Ovary (tissue), 7 donors: ENCODE measurements at regions not wholly inside any gene's neighbourhood (a gene's known extent, or its start where the extent isn't known, plus 50 kb on each side); places are given as distances from the start of the nearest gene placed in this dataset.

ENCODE experiments used
- DNase-seq, 5 donors: peaks; one replicate each; pipeline ENCODE4 v3.0.0-alpha.2; 2019 to 2020
- H3K27ac ChIP-seq, 2 donors: fragments of 200-600 bp; one replicate each; pipeline versions ENCODE4 v1.5.1 to v1.8.0; 2019 to 2022
- H3K27me3 ChIP-seq: fragments of 200-600 bp; one replicate; pipeline ENCODE4 v1.8.0; 2022
- H3K36me3 ChIP-seq: fragments of 200-600 bp; sonication (generic); one replicate; pipeline ENCODE4 v1.5.1; 2019
- H3K4me1 ChIP-seq: one replicate; pipeline ENCODE4 v1.8.1; 2013; ENCODE audit warnings: mild to moderate bottlenecking, moderate library complexity; ENCODE audit not compliant: insufficient read depth
- H3K4me3 ChIP-seq: fragments of 200-600 bp; sonication (generic); one replicate; pipeline ENCODE4 v1.5.1; 2017
- H3K9me3 ChIP-seq, 2 donors: fragments of 200-600 bp in 1 of 2; sonication (generic) in 1 of 2; one replicate each; pipeline versions ENCODE4 v1.5.1 to v1.8.1; 2013 to 2019; ENCODE audit warnings: mild to moderate bottlenecking in 1 of 2, moderate library complexity in 1 of 2
- EP300 ChIP-seq: sonication (generic); formaldehyde crosslinking; IDR thresholded peaks from one replicate; pipeline ENCODE4 v1.6.1; 2017; ENCODE audit warnings: antibody characterized with exemption
- POLR2A ChIP-seq: fragments of 450-650 bp; IDR thresholded peaks from one replicate; pipeline ENCODE4 v1.6.1; 2017; ENCODE audit warnings: antibody characterized with exemption, mild to moderate bottlenecking, moderate library complexity
- WGBS, 3 donors: extraction: QIAGEN DNeasy Blood & Tissue Kit in 1 of 3; methylation state at CpG; one replicate each; pipeline versions ENCODE4 v1.1.5 to v1.1.7; 2013 to 2017; 5-methylcytosine and 5-hydroxymethylcytosine counted together
- intact Hi-C, 4 donors: fragments of 100-400 bp; cut with DNase I; formaldehyde crosslinking; loops; one replicate each; pipeline versions ENCODE4 v1.11.0 to v1.15.1; 2022 to 2023
- TF ChIP-seq, protein P1 (sequence below), 3 donors: fragments of 450-650 bp in 2 of 3; fragments of 200-600 bp in 1 of 3; IDR thresholded peaks; one replicate each; pipeline versions ENCODE4 v1.5.1 to v1.8.0; 2016 to 2022; ENCODE audit warnings: antibody characterized with exemption in 3 of 3, mild to moderate bottlenecking in 1 of 3
- donor health status: DM: no; HTN: no; CAD: no; lungs with moderate emphysema.
- donor health status: DM: no; HTN: no; CAD: no.
- donor health status: Bipolar disorder and iron deficiency.
- donor health status: DM: no; HTN: no; CAD: no.
- donor health status: DM: yes; HTN: yes; CAD: no.

DNA sequence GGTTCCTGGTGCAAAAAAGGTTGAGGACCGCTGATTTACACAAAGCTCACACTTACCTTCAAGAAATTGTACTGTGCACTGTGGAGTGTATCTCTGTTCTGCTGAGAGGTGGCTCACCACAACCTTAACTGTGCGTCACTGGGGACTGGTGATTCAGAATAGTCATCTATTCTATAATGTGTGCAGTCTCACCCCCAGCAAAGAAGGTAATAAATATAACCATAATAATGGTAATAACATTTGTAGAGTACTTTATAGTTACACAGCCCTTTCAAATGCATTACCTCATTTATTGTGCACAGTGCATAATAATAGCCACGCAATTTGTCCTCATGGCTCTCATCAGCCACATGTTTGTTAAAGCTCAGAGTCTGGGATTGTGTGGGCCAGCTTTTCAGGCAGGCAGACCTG lies 59.4 kb upstream of the DUSP10 start:
- Histone ChIP-seq H3K27ac (no peak overlapping the region), H3K4me3 (no peak overlapping the region)

GRCh38 chr1:221800831-221801230 lies 58.9 kb upstream of the DUSP10 start:
- H3K4me1 ChIP-seq, result no peaks in the 10 kb centered on the region
- 79 to 80% (median 79%) methylated on average over 3 of the region's 3 CpGs for WGBS, 3 donors
- no peaks in the 10 kb centered on the region for H3K27me3 ChIP-seq
- no peak overlapping the region for H3K27ac ChIP-seq
- H3K9me3 ChIP-seq, result no peaks in the 10 kb centered on the region
- no peaks in the 10 kb centered on the region for H3K36me3 ChIP-seq
- intact Hi-C loops, result no loop called here
- no peak overlapping the region for H3K4me3 ChIP-seq
- TF ChIP-seq POLR2A (no peak), EP300 (no peak)
- TF ChIP-seq, protein P1, sequence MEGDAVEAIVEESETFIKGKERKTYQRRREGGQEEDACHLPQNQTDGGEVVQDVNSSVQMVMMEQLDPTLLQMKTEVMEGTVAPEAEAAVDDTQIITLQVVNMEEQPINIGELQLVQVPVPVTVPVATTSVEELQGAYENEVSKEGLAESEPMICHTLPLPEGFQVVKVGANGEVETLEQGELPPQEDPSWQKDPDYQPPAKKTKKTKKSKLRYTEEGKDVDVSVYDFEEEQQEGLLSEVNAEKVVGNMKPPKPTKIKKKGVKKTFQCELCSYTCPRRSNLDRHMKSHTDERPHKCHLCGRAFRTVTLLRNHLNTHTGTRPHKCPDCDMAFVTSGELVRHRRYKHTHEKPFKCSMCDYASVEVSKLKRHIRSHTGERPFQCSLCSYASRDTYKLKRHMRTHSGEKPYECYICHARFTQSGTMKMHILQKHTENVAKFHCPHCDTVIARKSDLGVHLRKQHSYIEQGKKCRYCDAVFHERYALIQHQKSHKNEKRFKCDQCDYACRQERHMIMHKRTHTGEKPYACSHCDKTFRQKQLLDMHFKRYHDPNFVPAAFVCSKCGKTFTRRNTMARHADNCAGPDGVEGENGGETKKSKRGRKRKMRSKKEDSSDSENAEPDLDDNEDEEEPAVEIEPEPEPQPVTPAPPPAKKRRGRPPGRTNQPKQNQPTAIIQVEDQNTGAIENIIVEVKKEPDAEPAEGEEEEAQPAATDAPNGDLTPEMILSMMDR (IDR thresholded peaks at IDR 0.05), result no peak
- no peak for DNase-seq

More for the DNA sequence above, 59.4 kb upstream of the DUSP10 start:
- intact Hi-C loops, result no loop called here
- Histone ChIP-seq H3K36me3 (no peaks in the 10 kb centered on the region), H3K27me3 (no peaks in the 10 kb centered on the region), H3K4me1 (no peaks in the 10 kb centered on the region), H3K9me3 (no peaks in the 10 kb centered on the region)
- no peak for DNase-seq
- TF ChIP-seq, protein P1 (IDR thresholded peaks at IDR 0.05), result no peak
- TF ChIP-seq POLR2A (no peak), EP300 (no peak)
- WGBS, 3 donors, result 90 to 96% (median 90%) methylated on average over 3 of the region's 3 CpGs

GRCh38 chr1:221797506-221797905 lies 55.6 kb upstream of the DUSP10 start:
- no peak overlapping the region for H3K4me3 ChIP-seq
- H3K4me1 ChIP-seq, result no peaks in the 10 kb centered on the region
- H3K27ac ChIP-seq, result no peak overlapping the region
- TF ChIP-seq EP300, result no peak
- TF ChIP-seq POLR2A, result no peak
- TF ChIP-seq, protein P1 (IDR thresholded peaks at IDR 0.05), result no peak
- no peaks in the 10 kb centered on the region for H3K27me3 ChIP-seq
- no peaks in the 10 kb centered on the region for H3K9me3 ChIP-seq
- intact Hi-C loops, result no loop called here
- no peaks in the 10 kb centered on the region for H3K36me3 ChIP-seq
- DNase-seq, result no peak

- no peaks in the 10 kb centered on the region for H3K4me1 ChIP-seq
- TF ChIP-seq, protein P1 (IDR thresholded peaks at IDR 0.05), result no peak
- TF ChIP-seq EP300, result no peak
- TF ChIP-seq POLR2A, result no peak
- no peak overlapping the region for H3K4me3 ChIP-seq
- DNase-seq, result no peak
- no peak overlapping the region for H3K27ac ChIP-seq
- 30 to 52% (median 36%) methylated on average over 2 of the region's 2 CpGs for WGBS, 3 donors
- no peaks in the 10 kb centered on the region for H3K36me3 ChIP-seq
- intact Hi-C loops, result no loop called here
- H3K27me3 ChIP-seq, result no peaks in the 10 kb centered on the region
- H3K9me3 ChIP-seq, result no peaks in the 10 kb centered on the region
Observed at GRCh38 chr1:221796700-221797099, 54.8 kb upstream of the DUSP10 start.

DNA sequence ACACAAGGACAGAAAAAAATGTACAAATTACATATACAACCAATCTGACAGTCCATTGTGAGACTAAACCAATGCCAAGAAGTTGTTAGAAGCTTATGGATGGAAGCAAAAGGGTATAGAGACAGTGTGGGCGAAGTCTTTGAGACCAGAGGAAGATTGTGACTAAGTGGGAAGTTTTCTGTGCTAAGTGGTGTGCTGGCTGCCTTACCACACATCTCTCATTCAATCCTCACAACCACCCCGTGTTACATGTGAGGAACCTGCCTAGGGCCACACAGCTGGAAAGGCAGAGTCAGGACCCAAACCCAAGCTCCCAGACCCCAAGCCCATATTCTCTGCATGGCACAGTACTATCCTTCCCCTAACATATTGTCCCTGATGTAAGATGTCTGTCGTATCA lies 53.5 kb upstream of the DUSP10 start:
- TF ChIP-seq, protein P1 (IDR thresholded peaks at IDR 0.05), result no peak
- Histone ChIP-seq H3K27me3 (no peaks in the 10 kb centered on the region), H3K27ac (no peak overlapping the region), H3K9me3 (no peaks in the 10 kb centered on the region), H3K36me3 (no peaks in the 10 kb centered on the region), H3K4me1 (no peaks in the 10 kb centered on the region), H3K4me3 (no peak overlapping the region)
- no peak for DNase-seq
- intact Hi-C loops, result no loop called here
- 83 to 88% (median 87%) methylated on average over 3 of the region's 3 CpGs for WGBS, 3 donors
